GM12878 (cell line): ENCODE measurements at regions not wholly inside any gene's neighbourhood (a gene's known extent, or its start where the extent isn't known, plus 50 kb on each side); places are given as distances from the start of the nearest gene placed in this dataset.

Experiments
- CTCF ChIP-seq, 3 experiments: IDR thresholded peaks in 2 of 3; conservative IDR thresholded peaks in 1 of 3; 2 replicates each; pipeline ENCODE4 v1.5.1; 2011; ENCODE audit warnings: low read depth in 3 of 3, low read length in 3 of 3, mild to moderate bottlenecking in 3 of 3, control low read depth in 2 of 3, moderate library complexity in 2 of 3, inconsistent platforms in 1 of 3, mixed read lengths in 1 of 3; ENCODE audit not compliant: control insufficient read depth in 2 of 3, insufficient read depth in 1 of 3; ENCODE audit errors: extremely low read depth in 1 of 3
- EED ChIP-seq: sonication (generic); IDR thresholded peaks from 2 replicates; pipeline ENCODE4 v1.6.1; 2016; ENCODE audit warnings: antibody characterized with exemption, low read depth

GRCh38 chr3:4125576-4125975, 177.6 kb upstream of the SETMAR start:
- TF ChIP-seq CTCF (IDR thresholded peaks at IDR 0.05 in 2 of 3, conservative IDR thresholded peaks at IDR 0.05 in 1 of 3; ENCODE audit: control insufficient read depth in 2 of 3, extremely low read depth in 1 of 3, insufficient read depth in 1 of 3, low read depth in 3 of 3, low read length in 3 of 3) (no peak), EED (no peak)
